NCI-H446 (cell line): ENCODE measurements at regions not wholly inside any gene's neighbourhood (a gene's known extent, or its start where the extent isn't known, plus 50 kb on each side); places are given as distances from the start of the nearest gene placed in this dataset.
"Not testable (repeated sequence)": the region's sequence is repeated elsewhere in the genome, so short reads cannot be mapped to it uniquely, and the experiment has no call there.

Experiments used
- DNase-seq, 2 experiments: peaks; one replicate each; lab custom pipeline; 2025; lab: John Stamatoyannopoulos, UW

DNA sequence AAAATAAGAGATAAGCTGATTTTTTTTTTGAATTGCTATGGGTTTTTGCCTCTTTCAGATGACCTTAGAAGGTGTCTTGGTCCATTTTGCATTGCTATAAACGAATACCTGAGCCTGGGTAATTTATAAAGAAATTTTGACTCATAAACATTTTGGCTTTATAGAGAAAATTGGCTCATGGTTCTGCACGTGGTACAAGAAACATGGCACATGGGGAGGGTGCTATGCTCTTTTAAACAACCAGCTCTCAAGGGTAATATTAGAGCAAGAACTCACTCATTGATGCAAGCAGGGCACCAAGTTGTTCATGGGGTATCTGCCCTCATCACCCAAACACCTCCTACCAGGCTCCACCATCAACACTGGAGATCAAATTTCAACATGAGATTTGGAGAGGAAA lies 408.8 kb downstream of the NUP35 start:
- DNase-seq: no peak

DNA sequence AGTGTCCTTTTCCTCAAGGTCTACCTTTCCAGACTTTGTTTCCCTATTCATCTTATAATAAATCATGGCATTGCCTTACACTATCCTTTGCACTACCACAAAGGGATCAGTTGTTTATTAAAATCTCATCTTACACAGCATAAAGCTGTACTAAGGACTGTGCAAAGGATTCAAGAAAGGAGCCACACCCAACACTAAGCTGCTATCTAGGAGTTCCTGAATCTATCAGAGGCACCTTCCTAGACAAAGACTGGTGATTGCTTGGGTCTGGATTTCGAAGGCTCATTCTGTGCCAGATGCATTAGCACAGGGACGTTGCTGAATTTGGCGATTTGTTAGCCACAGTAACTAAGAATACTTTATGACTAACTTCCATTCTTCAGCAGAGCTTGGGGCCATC lies 412.0 kb downstream of the NUP35 start:
- DNase-seq: no peak

DNA sequence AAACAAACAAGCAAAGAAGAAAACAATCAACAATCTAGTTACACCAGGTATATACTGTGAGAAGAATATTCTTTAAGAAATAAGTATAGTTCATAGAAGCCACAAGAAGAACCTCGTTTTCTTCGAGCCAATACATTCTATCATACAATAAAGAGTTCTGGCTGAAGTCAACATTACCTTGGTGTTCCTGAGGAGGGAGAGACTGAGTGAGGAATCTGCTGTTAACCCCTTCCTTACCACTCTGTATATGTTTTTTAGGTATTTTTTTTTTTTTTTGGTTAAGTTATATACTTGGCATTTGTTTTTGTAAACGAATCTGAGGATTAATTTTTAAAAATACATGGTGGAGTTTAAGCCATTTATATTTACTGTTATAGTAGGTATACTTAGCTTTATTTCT lies 412.5 kb downstream of the NUP35 start:
- DNase-seq: no peak

DNA sequence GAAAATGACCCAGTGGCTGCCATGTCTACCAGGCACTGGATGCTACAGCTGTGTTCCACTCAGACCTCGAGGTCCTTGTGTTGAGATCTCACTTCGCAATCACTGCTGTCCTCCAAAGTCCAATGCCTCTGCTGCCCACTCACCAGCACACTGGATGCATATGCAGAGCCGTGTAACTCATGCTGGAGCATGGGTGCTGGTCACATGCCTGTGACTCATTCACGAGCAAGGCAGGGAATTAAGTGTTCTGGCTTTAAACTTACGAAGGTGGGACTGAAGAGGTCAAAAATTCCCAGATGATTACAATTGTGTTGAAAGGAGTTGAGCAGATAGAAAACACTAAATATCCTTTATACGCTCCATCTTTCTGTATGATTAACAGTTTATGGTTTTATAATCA lies 417.5 kb downstream of the NUP35 start:
- no peak for DNase-seq

DNA sequence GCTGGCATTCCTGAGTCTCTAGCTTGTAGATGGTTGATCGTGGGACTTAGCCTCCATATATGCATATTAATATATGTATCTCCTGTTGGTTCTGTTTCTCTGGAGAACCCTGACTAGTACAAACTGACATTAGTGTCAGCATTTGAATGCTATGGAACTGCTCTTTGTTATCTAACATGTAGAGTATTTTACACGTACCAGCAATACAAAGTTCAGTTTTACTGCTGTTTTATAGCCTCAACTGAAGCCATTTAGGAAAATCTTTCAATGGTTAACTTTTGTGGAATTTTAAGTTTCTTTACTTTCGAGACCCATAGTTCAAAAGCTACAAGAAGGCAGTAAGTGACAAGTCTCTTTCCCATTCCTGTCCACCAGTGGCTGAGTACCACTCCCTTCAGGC lies 418.4 kb downstream of the NUP35 start:
- DNase-seq: no peak

DNA sequence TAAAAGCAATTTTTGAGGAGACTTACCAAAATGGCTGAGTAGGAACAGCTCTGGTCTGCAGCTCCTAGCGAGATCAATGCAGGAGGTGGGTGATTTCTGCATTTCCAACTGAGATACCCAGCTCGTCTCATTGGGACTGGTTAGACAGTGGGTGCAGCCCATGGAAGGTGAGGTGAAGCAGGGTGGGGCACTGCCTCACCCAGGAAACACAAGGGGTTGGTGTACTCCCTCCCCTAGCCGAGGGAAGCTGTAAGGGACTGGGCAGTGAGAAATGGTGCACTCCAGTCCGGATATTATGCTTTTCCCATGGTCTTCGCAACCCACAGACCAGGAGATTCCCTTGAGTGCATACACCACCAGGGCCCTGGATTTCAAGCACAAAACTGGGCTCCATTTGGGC lies 419.0 kb downstream of the NUP35 start:
- DNase-seq: no peak

DNA sequence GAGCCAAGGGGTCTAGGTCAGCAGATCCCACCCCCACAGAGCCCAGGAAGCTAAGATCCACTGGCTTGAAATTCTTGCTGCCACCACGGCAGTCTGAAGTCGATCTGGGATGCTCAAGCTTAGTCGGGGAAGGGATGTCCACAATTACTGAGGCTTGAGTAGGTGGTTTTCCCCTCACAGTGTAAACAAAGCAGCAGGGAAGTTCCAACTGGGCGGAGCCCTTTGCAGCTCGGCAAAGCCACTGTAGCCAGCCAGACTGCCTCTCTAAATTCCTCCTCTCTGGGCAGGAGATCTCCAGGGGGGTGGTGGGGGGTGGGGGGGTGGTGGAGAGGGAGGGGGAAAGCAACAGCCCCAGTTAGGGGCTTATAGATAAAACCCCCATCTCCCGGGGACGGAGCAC lies 419.5 kb downstream of the NUP35 start:
- no peak for DNase-seq

DNA sequence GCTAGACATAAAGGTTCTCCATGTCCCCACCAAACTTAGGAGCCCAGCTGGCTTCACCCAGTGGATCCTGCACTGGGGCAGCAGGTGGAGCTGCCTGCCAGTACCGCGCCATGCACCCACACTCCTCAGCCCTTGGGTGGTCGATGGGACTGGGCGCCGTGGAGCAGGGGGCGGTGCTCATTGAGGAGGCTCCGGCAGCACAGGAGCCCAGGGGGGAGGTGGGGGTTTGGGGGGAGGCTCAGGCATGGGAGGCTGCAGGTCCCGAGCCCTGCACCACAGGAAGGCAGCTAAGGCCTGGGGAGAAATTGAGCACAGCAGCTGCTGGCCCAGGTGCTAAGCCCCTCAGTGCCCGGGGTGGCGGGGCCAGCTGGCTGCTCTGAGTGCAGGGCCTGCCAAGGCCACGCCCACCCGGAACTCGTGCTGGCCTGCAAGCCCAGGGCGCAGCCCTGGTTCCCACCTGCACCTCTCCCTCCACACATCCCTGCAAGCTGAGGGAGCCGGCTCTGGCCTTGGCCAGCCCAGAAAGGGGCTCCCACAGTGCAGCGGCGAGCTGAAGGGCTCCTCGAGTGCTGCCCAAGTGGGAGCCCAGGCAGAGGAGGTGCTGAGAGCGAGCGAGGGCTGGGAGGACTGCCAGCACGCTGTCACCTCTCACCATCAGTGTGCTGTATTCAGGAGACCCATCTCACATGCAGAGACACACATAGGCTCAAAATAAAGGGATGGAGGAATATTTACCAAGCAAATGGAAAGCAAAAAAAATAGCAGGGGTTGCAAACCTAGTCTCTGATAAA lies 422.5 kb downstream of the NUP35 start:
- not testable (repeated sequence) for DNase-seq

DNA sequence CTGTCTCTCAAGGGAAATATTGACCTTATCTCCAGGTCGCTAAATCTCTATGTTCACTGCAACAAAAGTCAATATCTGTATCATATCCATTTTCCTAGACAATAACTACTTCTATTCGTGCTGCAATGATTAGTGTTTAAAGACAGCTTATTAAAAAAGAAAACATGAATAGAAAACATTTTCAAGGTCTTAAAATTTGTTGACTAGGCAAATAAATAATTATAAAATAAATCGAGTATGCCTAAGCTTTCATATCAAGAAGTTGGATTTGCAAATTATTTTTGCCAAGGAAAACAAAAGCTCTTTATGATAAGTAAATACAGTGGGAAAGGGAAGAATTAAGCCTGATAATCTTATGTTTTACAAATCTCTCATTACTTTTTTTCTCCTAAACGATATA lies 428.5 kb downstream of the NUP35 start:
- DNase-seq: no peak

DNA sequence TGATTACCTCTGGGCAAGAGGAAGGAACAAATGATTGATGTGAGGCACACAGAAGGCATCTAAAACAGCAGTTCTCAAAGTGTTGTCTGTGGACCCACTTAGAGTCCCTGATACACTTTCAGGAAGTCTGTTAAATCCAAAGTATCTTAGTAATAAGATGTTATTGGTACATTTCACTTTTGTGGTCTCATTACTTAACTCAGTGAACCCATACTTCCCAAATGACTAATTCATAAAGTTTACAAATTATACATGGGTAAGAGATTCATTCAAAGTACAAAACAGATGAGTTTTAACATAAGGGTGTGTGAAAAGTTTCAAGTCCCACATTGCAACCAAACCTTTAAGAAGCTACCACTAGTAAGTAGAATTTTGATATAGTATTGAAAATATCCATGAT lies 440.5 kb downstream of the NUP35 start:
- no peak for DNase-seq

DNA sequence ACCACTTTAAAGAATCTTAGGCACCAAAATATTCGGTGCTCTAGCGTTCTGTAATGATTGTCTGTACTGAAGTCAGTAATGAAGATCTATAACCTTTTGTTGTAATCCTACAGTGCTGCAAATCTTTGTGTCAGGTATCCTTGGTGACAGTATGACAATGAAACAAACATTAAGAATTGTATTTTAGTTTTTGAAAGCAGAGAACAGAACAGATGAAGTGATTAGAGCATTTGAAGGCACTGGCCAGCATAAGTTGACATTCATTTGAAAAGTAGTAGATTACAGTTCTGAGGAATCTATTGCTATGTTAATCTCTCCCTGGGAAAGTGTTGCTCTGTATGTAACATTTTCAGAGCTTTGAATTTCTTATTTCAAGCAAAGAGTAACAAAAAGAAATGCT lies 451.2 kb downstream of the NUP35 start:
- DNase-seq: no peak

DNA sequence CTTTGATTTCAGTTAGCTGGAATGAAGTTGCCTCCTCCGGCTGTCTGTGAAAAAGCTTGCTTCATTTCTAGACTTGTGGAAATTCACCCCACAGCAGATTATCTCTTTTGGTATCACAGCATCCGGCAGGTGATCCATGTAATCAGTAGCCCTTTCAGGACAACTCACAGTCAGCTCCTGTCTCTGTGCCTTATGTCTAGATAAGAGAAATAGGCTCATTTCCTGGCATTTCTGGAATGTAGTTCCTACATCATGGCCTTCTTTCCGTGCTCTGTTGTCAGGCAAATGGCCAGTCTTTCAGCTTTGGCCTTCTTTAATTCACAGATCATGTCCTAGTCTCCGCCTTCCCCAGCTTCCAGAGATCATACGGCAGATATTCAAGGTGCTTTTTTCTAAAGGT lies 455.4 kb downstream of the NUP35 start:
- no peak for DNase-seq

DNA sequence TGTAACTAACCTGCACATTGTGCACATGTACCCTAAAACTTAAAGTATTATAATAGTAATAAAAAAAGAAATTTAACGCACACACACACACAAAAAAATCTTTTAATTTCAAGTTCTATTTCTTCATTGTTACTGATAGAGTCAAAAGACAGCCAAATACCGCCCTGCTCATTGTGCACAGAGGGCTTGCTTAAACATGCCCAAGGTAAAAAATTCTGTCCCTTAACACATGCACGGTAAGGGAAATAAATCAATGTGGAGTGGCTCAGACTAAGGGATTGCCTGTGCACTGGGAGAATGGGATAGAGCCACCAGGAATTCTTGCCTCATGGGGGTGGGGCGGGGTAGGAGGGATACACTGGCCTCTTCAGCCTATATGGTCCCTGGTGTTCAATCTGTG lies 468.0 kb downstream of the NUP35 start:
- DNase-seq: no peak

DNA sequence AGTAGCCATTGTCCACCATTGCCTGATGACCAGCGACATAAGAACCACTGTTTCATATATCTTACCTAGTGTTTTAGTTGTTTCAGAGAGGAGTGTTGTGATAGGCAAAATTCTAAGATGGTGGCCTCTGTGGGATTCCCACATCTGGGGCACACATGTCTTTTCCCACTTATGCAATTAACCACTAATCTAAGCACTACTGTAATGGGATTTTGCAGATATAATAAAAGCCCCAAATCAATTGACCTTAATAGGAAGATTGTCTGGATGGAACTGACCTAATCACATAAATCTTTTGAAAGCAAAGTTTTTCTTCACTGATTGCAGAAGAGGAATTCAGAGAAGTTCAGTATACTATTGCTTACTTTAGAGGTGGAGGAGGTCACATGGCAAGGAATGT lies 469.9 kb downstream of the NUP35 start:
- no peak for DNase-seq

DNA sequence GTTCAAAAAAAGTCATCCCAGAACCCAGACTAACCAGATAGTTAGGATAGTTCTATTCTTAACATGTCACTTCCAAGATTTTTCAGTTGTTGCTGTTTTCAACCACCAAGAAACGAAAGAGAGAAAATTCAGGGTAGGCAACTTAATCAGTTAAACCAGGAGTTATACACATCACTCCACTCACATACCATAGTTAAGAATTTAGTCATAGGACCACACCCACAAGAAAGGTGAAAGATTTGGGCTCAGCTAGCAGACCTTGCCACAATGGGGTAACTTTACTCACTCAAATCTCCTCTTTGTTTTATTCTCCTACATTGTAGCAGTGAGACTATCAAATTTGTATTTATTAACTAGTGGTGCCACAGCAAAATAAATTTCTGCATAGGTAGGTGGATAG lies 473.6 kb downstream of the NUP35 start:
- DNase-seq: no peak

DNA sequence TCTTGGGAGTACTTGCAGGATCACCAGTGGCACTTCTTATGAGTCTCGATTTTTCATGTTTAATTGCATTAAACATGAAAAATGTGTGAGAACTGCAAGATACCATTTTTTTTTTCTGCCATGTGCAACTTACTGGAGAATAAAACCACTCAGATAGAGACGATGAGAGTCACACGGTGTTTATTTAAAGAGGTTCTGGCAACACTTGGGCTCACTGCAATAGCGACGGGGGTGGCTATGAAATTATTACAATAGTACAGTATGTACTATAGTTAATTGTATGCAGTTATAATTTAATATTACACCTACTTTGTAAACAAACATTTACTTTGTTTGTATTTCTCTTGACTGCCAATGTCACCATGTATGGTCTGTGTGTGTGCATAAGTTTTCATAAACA lies 479.8 kb downstream of the NUP35 start:
- DNase-seq: no peak

DNA sequence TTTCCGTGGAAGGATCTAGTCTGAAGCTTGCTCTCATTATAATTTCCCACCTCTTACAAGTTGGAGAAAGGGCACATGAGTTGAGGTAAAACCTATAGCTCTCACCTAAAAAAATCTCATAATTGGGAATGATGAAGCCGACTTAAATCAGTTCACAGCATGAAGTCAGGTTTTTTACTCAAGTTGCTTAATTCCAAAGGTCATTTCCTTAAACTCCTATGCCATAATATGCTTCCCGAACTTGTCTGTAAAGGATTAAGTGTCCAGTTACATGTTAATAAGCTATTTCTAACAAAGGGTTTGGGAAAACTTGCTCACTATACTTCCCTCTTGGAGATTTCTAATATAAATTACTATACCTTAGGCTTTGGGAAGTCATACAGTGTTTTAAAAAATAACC lies 481.2 kb downstream of the NUP35 start:
- no peak for DNase-seq

DNA sequence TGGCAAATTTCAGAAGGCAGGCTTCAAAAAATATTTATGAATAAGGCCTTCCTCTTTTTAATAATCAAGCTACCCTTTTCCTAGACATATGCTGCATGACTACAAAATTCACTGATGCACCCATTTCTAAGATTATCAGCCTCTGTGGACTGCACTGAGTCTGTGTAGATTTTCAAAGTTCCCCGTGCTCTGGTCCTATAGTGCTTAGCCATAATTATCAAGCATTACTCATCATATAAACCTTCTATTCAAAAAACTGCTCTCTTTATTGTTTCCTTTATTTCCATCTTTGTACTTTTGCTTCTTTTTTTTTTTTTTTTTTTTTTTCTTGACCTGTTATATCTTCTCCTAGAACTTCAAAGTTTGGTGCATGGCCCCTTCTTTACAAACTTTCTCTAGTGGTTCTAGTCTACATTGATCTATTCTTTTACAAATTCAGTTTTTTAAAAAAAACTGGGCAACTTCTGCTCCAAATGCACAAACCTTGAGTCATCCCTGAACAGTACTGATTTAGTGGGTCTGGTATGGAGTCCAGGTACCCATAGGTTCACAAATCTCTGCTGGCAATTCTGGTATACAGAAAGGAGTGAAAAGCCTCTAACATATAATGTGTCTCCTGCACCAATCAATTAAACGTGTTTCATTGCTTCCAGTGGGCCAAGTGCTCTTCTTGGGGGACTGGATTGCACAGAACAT lies 481.9 kb downstream of the NUP35 start:
- DNase-seq: no peak

DNA sequence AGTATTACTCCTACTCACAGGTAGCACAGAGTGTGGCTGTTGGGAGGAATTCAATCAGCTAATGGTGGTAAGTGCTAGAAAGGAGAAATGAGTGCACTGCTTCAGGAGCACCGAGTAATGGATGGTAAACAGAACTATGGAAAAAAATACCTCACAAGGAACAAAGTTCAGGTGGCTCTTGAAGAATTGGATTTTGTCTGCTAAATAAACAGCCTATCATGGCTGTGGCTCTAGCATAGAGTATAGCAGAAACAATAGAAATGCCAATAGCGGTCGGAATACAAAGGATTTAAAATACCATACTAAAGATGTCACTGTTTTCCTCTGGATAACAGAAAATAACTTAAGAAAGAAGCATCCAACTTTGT lies 482.5 kb downstream of the NUP35 start:
- DNase-seq: no peak

DNA sequence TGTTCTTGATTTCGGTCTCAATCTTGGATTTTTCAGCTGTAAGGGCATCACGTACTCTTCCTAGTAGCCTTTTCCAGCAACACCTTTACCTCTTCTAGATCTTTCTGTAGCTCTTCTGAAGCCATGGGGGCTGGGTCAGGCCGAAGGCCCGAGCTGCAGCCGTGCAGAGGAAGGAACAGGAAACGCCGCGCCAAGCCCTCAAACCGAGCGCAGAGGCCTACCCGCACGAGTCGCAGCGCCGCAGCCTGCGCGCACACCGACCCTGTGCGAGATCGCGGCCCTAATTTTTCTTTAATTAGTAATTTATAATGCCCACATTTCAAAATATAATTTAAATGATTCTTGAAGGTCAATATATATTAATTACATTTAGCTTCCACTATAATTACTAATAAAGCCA lies 483.8 kb downstream of the NUP35 start:
- no peak for DNase-seq

DNA sequence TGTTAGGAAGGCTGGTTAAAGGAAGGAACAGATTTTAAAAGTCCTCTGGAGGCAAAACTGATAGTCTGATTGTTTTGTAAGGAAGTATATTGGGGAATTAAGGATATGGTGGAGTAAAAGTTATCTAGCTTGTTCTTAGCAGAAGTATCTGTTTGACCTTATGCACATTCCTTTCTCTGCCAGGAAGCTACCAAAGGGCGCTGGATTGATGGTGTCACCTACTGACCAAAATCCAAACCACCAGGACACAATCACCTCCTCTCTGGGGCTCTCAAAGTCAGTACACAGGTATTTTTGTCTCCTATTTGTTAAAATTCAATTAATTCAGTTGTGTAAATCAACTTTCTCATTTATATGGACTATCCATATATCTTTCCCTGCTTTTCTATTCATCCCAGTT lies 484.5 kb downstream of the NUP35 start:
- no peak for DNase-seq

DNA sequence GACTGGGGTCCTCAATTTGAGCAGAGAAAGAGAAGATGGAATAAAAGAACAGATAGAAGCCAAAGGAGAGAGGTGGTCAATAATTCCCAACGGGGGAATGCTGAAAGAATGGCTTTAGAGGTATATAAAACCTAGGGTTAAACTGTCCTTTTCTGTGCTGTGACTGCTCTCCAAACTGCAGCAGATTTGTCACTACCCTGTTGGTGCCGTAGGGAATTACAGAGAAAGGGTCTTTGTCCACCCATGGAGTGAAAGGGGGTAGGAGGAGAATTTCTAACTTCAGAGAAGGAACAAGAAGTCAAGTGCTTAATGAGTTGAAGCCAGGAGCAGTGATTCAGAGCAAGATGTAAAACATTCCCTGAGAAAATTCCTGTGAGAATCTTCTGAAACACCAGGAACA lies 486.5 kb downstream of the NUP35 start:
- DNase-seq: no peak

DNA sequence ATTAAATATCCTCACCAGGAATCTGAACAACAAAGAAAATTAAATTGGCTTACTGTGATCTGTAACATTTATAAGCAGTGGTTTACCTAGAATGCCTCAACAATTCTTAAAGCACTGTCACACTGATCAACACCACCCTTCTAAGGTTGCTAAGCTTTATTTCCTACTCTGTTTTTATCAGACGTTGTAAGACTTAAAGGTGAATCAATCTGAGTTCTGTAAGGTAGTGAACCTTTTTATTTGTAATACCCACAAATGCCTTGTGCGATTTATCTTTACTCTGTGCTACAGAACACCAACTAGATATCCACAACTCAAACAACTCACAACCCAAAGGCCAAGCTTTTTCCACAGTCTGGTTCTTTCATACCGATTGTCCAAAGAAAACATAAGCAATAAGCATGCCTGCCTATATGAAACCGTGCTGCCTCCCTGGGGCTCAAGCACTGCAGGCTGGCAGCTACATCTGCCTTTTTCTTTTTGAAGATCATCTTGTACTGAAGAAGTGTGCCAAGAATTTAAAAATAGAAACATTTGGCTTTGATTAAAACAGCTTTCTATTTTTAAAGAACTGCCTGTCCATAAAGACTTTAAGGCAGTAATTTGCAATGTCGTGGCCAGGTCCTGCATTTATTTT lies 490.7 kb downstream of the NUP35 start:
- peak; percentile 56 to 89 for DNase-seq

DNA sequence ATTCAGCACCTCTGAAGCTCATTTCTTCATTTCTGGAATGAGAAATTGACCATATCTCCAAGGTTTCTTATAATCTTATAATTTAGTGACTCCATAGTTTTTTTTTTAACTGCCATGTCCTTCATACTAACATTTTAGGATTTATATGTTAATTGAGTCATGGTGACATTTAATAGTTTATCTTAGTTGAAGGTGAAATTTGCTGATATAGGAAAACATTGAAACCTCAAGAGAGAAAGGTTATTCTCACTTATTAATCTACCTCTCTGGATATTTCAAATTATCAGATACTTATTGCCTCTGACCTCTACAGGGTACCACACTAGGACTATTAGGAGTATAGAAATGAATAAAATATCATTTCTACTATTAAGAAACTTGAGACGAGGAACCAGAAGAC lies 499.0 kb downstream of the NUP35 start:
- DNase-seq: no peak
